Activated effector memory CD4-positive, alpha-beta T cell treated with Interleukin-2 at 50 U/mL for 16 hours (primary cell): ENCODE measurements at regions not wholly inside any gene's neighbourhood (a gene's known extent, or its start where the extent isn't known, plus 50 kb on each side); places are given as distances from the start of the nearest gene placed in this dataset.

Experiments used
- DNase-seq: peaks from one replicate; pipeline ENCODE4 v3.0.0-alpha.2; 2020

GRCh38 chr2:219692521-219692920, 65.1 kb downstream of the SLC4A3 start:
- no peak for DNase-seq

- no peak for DNase-seq
These were observed 67.8 kb downstream of the SLC4A3 start for GRCh38 chr2:219695145-219695709.

- DNase-seq, result no peak
These were observed 70.6 kb downstream of the SLC4A3 start for GRCh38 chr2:219697811-219698747.

- no peak for DNase-seq
These were observed 71.5 kb downstream of the SLC4A3 start for GRCh38 chr2:219698748-219699439.

GRCh38 chr2:219699440-219699821, 72.0 kb downstream of the SLC4A3 start:
- no peak for DNase-seq

- DNase-seq, result no peak
These were observed 74.6 kb downstream of the SLC4A3 start for GRCh38 chr2:219701847-219702634.

GRCh38 chr2:219702796-219703545, 75.5 kb downstream of the SLC4A3 start:
- DNase-seq, result no peak

GRCh38 chr2:219704878-219705277, 77.4 kb downstream of the SLC4A3 start:
- no peak for DNase-seq

GRCh38 chr2:219706823-219707281, 79.4 kb downstream of the SLC4A3 start:
- DNase-seq, result no peak

- no peak for DNase-seq
These were observed 80.3 kb downstream of the SLC4A3 start for GRCh38 chr2:219707496-219708285.

- no peak for DNase-seq
These were observed 81.9 kb downstream of the SLC4A3 start for GRCh38 chr2:219709331-219709761.

- no peak for DNase-seq
These were observed 85.7 kb downstream of the SLC4A3 start for GRCh38 chr2:219713110-219713509.

GRCh38 chr2:219714681-219715400, 87.4 kb downstream of the SLC4A3 start:
- no peak for DNase-seq

GRCh38 chr2:219718066-219718465, 90.6 kb downstream of the SLC4A3 start:
- DNase-seq, result no peak

GRCh38 chr2:219719521-219719920, 92.1 kb downstream of the SLC4A3 start:
- DNase-seq, result no peak

GRCh38 chr2:219720956-219721355, 93.5 kb downstream of the SLC4A3 start:
- no peak for DNase-seq

- no peak for DNase-seq
These were observed 94.9 kb downstream of the SLC4A3 start for GRCh38 chr2:219722276-219722879.

GRCh38 chr2:219723311-219723710, 95.9 kb downstream of the SLC4A3 start:
- DNase-seq, result no peak

GRCh38 chr2:219724628-219725027, 97.2 kb downstream of the SLC4A3 start:
- no peak for DNase-seq

GRCh38 chr2:219726916-219727315, 99.5 kb downstream of the SLC4A3 start:
- DNase-seq, result no peak
